M059J (cell line): ENCODE measurements at regions not wholly inside any gene's neighbourhood (a gene's known extent, or its start where the extent isn't known, plus 50 kb on each side); places are given as distances from the start of the nearest gene placed in this dataset.

Experiments
- DNase-seq: peaks from one replicate; pipeline ENCODE4 v3.0.0-alpha.2; 2012; ENCODE audit warnings: low read depth

DNA sequence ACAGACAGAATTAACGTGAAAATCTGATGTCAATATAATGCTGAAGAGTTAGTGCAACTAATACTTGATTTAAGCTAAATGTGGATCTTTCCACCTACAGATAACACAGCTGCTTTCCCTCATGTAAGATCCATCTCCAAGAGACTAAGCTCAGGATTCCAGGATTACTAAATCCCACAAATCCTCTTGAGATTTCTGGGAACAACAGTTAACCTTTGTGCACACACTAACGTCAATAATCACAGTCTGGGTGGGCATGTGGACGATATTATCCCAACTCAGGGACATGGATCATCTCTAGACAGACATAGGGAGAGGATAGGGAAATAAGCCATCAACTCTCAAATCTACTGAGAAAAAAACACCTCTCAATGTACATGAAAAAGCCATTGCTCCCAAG, 432.6 kb downstream of the SATB2 start:
- no peak for DNase-seq

DNA sequence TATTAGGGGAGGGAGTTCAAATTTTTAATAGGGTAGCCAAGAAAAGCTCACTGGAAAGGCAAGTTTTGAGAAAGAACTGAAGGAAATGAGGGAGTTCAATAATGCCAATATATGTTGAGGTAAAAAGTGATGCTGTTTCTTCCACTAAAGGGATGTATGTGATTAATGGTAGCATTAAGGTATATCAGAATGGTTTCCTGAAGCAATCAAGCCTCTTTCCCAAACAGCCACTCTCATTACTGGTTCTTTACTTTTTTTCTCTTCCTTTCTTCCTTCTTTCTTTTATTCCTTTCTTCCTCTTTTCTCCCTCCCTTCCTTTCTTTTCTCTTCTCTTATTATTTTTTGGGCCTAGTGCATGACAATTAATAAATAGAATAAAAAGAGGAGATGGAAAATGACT, 433.5 kb downstream of the SATB2 start:
- DNase-seq, result no peak

DNA sequence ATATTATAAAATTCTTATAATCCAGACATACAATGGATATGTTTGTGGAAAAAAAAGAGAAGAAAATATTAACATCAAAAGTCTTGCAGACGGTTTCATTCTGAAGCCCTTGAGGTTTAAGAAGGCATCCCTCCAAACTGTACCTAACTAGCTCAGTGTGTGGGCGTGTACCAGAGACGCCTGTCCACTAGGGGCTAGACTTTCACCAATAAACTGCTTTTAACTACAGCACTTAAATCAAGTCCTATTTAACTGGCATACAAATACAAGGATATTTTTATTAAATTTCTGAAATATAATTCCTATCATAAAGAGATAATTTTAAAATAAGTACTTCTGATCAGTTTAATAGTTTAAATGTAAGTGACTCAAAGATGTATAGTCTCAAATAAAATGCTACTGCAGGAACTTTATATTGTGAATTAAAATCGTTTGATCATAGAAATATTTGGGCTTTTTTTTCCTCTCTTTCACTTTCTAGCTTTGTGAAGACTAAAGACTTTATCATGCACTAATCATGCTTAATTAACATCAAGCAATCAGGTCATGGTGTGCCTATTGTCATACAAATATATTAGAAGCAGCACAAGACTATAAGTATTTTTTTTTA, 437.7 kb downstream of the SATB2 start:
- peak; percentile 57 for DNase-seq

DNA sequence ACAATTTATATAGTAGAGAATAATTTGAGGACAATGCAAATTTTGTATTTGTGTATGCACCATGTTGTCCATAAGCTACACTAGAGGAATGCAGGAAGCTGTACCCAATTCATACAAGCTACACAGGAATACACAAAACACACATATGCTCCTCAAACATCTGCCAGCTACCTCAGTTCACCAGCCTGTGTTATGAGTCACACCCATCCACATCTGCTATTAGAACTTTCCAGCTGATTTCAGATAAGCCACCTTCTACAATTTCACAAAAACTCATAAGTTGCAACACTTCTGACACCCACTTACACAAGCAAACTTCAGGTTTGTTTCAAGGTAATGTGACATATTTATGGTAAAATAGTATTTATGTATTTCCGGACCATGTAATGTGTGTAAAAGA, 438.9 kb downstream of the SATB2 start:
- DNase-seq, result no peak

DNA sequence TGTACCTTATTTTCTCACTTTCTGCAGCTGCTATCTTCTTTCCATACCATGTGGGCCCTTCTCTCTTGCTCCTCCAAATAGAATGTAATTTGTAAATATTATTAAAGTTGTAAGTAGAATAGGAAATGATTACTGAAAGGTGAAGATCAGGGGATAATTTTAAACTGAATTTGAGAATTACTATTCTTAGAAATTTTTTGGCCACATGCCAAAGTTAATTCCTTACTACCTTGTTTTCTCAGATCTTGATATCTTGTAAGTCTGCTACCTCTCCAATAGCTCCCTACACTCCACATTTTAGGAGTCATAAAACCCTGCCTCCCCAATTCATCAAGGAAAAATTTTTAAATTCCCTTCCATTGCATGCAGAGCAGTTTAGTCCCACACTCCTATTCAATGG, 442.7 kb downstream of the SATB2 start:
- DNase-seq, result no peak

DNA sequence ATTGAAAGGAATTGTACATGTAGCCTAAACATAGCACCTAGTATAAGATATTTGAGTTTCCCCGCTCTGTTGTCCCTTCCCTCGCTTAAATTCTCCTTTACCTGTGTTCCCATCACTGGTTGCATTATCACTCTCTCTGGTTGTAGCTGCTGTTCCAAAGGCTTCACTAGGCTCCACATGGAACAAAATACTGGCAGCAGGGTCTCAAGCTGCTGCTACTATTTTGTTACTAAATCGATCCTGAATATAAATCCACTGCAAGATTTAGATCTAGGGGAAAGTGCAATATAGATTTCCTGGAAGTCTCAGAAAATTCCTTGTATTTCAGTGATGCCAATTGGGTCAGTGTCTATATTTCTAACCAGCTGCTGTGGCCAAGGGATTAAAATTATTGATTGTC, 443.5 kb downstream of the SATB2 start:
- DNase-seq, result no peak

DNA sequence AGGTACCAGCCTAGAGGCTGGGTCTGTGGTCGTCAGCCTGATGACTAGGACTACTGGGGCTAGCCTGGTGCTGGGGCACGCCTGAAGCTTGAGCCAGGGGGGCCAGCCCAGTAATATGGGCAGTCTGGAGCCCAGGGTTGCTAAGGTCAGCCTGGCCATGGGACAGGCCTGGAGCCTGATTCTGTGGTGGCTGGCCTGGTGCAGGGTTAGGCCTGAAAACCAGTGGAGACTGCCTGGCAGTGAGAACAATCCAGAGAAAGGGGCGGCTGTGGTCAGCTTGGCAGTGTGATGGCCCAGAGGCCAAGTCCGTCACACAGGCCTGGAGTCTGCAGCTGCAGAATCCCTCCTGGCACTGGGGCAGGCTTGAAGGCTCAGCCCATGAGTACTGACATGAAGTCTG, 445.8 kb downstream of the SATB2 start:
- DNase-seq, result no peak

DNA sequence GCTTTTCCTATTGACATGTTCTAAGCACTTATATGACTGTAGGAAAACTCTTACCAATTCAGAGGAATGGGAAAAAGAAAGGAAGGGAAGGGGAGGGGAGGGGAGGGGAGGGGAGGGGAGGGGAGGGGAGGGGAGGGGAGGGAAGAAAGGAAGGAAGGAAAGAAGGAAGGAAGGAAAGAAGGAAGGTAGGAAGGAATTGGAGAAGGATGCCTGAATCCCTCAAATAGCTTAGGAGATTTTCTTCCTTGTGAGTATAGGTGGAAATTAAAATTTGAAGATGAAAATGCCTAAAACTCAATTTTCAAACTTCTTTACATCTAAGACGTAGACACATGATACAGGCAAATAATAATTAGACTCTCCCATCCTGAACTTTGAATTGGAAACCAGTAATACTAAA, 463.1 kb downstream of the SATB2 start:
- no peak for DNase-seq

DNA sequence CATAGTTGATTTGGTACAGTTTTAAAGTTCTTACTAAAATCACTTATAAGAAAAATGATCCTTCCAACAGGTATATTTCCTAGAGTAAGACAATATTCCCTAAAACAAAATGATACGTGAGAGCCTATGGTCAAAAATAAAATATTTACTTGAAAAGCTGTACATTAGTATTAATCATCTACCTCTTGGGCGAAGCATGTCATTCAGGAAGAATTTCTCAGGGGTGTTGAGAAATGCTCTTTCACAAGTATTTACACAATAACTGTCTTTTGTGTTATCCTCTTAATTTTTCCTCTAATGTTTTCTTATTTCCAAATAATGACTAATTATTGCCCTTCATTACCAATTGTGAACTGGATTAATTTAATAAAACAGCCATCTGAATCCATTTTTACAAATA, 466.3 kb downstream of the SATB2 start:
- no peak for DNase-seq

DNA sequence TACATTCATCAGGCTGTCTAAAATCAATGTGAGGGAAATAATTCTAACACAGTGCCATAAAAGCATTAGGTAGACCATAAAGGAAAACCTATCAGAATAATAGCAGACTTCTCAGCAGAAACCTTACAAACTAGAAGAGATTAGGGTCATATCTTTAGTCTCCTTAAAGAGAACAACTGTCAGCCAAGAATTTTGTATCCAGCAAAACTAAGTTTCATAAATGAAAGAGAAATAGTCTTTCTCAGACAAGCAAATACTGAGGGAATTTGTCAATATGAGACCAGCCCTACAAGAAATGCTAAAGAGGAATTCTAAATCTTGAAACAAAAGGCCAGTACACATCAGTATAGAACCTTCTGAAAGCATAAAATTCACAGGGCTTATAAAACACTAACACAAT, 482.0 kb downstream of the SATB2 start:
- DNase-seq, result no peak

DNA sequence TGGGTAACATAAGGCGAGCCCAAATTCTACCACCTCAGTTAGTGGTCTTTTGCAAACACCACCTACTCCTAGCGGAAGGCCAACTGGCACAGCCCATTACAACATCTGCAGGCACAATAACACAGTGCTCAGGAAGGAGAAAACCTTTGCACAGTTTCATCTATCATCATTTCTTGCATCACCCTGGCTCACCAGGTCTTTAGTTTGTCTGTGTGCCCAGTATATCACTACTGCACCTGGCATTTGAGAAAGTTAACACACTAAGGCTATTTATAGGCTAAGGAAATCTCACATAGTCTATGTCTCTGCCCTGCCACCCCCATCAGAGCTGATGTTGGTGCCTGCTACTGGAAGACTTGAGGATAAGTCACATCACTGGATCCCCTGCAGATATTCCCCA, 484.0 kb downstream of the SATB2 start:
- DNase-seq, result no peak

DNA sequence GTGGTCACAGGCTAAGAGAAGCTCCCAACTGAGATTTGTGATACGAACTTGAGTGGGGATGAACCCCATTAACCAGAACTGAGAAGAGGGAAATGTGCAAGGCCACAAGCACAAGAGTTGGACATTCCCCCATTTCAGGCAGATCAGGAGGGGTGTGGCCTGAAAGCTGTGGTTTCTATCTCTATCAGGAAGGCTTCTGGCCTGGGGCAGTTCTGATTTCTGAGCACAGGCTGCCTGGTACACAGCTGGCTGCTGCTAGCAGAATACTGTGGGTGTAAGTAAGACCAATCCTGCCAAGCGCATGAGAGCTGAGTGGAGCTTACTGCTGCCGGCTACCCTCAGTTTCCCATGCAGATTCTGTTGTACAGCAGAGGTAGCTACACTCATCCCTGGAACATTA, 484.6 kb downstream of the SATB2 start:
- DNase-seq, result peak; percentile 15

DNA sequence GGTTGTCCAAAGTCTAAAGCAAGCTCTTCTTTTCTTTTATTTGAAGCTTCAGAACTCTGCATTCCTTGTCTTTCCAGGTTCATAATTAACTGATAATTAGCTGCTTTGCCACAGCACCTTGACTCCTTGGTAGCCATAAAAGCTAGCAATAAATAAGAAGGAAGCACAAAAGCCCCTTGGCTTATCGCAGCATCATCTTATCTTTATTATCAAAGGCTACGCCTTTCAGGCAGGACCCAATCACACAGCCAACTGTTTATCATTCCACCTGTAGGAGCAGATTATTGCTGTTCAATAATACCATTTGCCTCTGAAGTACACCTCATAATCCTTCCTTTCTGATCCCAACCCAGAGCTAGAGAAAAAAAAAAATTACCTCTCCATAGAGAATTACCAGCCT, 489.2 kb downstream of the SATB2 start:
- DNase-seq, result no peak

DNA sequence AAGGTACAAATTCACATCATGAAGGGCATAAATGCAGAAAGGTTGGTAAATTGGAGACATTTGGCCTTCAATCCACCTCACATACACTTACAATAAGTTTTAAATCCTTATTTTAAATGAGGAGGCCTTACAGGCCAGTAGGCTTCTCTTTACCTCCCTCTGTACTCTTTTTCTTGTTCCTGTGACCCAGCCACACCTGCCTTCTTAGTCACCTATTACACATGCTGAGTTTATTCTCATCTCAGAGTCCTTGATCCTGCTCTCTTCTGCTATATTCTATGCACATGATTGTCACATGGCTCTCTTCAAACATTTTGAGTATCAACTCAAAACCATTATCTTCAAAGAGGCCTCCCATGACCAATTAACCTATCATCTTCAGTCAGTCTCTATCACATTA, 491.5 kb downstream of the SATB2 start:
- DNase-seq, result no peak

DNA sequence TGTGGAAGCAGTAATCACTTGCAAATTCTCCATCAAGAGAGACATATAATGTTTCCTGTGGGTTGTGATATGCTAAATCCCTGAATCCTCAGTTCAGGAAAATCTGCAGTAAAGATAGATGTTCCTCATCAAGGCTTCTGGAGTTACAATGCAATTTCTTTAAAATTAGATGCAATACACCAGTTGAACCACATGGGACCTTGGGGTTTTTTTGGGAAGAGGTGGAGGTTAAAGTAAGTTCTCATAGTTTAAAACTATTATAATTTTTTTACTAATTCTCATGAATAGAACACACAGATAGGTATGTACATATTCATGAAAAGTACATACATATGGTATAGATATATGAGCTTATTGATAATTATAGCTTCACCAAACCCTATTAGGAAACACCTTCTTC, 496.2 kb downstream of the SATB2 start:
- DNase-seq, result no peak

DNA sequence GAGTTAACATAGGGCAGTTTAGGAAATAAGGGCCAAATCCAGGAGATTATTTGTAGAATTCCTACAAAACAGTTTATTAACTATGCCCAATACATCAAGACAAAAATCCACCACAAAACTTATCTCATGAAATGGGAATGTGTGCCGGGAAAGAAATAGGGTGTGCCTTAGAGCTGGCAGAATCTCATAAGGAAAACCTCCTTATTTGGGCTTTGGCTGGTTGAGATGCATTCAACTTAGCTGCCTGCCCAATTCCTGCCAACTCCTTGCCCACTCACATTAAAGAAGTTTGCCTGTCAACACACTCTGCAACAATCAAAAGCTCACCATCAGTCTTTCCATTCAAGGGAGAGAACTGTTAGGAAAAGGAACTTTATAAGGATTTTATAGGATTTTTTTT, 500.6 kb downstream of the SATB2 start:
- DNase-seq, result peak; percentile 4

DNA sequence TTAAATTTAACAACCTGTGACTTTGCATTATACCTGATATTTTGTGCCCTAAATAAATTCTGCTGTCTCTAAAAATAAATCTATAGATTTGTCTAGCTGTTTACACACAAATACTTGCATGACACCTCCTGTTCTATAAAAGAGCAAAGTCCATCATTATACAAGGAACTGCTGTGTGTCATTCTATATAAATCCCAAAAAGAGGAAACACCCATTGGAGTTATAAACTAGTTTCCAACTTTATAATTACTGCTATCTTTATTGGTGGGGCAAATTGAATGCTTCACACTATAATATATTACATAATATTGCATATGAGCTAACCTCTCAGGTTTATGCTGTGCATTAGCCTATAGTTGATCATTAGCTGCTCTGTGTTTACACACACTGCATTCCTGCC, 504.4 kb downstream of the SATB2 start:
- no peak for DNase-seq

DNA sequence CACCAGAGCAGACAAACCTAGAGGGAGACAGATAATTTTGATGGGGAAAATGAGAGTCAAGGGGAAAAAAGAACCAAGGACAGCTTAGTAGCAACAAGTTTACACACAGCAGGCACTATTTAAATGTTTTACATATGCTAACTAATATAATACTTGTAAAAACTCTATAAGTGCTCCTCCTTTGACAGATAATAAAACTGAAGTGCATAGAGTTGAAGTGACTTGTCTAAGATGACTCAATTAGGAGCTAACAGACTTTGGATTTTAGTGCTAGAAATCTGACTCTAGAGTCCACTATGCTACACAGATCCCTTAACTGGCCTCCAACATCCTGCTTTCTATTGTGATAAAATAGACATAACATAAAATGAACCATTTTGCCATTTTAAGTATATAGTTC, 506.9 kb downstream of the SATB2 start:
- DNase-seq, result no peak

DNA sequence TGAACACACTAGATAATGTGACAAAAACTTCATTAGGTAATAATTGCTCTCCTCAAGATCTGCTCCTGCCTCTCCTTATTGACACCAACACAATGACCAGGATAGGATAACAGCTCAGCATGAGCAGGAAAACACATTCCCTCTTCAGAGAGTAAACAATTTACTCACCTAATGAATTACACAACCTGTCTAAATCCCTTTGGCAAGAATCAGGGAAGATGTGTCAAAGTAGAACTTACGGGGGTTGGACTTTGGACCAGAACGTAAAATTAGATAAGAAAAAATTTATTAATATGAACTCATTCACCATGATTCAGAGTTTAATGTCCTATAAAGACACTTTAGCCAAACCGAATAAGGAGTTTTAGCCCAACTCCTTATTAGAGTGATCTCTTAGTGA, 512.2 kb downstream of the SATB2 start:
- DNase-seq, result no peak

DNA sequence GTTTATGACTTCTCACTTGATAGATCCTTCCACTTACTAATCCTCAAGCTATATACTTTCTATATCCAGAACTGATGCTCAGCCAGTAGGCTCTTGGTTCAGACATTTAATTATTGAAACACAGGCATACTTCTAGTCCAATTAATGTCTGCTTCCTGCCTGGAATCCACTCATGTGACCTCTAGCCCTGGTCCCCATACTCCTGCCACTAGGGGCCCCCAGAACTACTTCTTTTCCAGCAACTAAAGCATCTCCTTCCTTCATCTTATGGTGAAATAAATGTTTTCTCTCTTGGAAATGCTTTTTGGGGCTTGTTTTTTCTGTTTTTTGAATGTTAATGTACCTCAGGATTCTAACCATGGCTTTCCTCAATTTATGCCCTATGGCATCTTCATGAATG, 527.6 kb downstream of the SATB2 start:
- DNase-seq, result peak; percentile 17

DNA sequence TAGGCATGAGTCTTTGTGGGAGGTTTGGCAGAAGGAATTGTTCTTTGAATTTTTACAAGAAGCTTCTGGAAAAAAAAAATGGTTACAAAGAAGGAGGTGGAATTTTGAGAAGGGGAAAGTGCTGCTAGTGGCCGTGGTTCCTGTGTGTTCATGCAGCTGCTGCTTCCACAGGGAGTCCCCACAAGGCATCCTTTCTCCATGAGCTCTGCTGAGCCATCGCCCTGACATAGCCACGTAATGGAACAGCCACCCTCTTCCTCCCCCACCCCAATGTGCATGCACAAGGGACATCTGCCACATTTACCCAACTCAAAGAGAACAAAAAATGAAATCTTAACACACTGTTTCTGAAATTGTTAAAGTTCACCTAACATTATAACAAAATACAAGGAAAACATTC, 529.7 kb downstream of the SATB2 start:
- DNase-seq, result no peak

DNA sequence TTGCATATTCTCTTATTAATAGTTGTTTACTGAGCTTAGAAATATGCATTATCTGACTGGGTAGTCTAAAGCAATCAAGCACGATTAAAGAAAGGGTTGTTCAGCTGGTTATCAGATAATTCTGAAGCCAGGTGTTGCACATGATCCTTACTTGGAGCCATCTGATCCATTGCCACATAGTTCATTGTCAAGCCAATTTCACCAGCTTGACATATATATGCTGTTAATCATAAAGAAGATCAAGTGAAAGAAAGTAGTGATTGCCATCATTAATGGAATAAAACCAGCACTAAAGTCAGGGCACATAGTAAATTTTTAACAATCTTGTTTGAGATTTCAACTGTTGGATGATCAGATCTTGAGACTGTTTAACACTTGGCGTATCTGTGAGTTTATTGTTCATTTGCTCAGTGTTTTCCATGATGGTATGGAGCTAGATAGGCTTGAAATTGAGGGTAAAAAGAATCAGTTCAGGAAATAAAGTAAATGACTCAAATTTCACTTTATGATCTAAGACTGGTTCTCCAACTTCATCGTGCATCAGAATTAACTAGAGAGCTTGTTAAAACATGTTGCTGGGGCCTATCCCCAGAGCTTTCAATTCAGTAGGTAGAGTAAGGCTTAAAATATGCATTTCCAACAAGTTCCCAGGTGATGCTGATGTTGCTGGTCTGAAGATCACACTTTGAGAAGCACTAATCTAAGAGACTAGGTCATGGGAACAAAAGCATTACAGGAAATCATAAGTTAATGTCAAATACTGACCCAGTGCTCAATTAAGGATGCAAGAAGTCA, 539.6 kb downstream of the SATB2 start:
- no peak for DNase-seq

DNA sequence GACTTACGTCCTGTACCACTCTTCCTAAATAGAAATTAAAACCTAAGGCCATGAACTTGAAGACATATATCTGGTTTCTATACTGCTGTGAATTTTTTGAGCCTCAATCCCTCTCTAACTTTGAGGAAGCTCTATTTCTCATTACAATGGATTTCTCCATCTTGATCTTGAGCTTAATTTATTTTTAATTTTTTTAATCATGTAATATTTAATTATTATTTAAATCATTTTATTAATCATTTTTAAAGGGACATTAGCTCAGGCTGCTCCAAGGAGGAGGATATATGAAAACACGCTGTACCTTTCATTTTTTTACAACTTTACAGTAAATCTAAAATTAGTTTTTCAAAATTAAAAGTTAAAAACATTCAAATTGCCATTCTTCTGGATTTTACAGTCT, 540.5 kb downstream of the SATB2 start:
- no peak for DNase-seq

DNA sequence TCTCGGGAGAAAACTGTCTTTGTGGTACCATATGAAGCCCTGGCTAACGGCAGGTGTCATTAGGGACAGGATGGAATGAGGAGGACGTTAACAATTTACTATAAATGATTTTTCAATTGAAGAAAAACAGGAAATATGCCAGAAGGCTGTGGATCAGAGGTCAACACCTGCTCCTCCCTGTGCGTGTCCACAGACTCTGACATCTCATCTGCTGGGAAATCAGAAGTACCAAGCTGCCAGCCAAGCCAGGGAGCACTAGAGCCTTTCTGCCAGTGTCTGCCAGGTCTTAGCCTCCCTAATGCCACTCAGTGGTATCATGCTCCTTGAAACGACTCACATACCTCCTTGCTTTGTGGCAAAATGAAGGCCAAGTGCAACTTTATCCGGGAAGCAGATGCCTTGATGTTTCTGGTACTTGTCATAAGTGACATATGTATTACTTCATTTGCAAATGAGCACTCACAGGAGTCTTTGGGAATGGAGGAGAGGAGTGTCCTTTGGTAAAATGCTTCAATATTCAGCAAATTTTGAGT, 541.1 kb downstream of the SATB2 start:
- DNase-seq, result no peak
